ENCODE measurements at regions not wholly inside any gene's neighbourhood (a gene's known extent, or its start where the extent isn't known, plus 50 kb on each side); places are given as distances from the start of the nearest gene placed in this dataset.

DNA sequence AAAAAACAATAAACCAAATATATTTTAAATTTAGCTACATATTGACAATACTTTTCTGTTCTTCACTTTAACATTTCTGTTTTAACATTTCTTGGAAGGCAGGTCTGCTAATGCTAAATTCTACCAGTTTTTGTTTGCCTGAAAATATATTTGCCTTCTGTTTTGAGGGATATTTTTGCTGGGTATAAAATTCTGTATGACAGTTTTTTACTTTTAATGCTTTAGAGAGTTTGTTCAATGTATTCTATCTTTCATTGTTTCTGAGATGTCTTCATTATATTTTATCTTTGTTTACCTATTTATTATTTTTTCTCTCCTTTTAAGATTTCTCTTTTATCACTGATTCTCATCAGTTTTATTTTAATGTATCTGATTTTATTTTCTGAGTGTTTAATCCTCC is 409.2 kb upstream of the DPP6 start:
- DNase-seq (ENCODE audit: low read depth, low spot score): no peak
- no peaks in the 10 kb centered on the region for H3K36me3 ChIP-seq (ENCODE audit: control insufficient read depth, insufficient read depth, low read length)
- ChIA-PET CTCF (no interaction called here), POLR2A (no interaction called here)
- in situ Hi-C loops (cut with HindIII; ENCODE audit: low pct_unique_long_range_greater_than_20kb, low sequenced_read_pairs) (no loop called here), intact Hi-C loops (cut with micrococcal nuclease; ENCODE audit: unreplicated experiment) (no loop called here)
- TF ChIP-seq, protein P1, sequence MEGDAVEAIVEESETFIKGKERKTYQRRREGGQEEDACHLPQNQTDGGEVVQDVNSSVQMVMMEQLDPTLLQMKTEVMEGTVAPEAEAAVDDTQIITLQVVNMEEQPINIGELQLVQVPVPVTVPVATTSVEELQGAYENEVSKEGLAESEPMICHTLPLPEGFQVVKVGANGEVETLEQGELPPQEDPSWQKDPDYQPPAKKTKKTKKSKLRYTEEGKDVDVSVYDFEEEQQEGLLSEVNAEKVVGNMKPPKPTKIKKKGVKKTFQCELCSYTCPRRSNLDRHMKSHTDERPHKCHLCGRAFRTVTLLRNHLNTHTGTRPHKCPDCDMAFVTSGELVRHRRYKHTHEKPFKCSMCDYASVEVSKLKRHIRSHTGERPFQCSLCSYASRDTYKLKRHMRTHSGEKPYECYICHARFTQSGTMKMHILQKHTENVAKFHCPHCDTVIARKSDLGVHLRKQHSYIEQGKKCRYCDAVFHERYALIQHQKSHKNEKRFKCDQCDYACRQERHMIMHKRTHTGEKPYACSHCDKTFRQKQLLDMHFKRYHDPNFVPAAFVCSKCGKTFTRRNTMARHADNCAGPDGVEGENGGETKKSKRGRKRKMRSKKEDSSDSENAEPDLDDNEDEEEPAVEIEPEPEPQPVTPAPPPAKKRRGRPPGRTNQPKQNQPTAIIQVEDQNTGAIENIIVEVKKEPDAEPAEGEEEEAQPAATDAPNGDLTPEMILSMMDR (IDR thresholded peaks at IDR 0.05): no peak
- no peak for TF ChIP-seq POLR2AphosphoS5 (IDR thresholded peaks at IDR 0.05; ENCODE audit: low read depth, low read length)
- TF ChIP-seq, protein P2, sequence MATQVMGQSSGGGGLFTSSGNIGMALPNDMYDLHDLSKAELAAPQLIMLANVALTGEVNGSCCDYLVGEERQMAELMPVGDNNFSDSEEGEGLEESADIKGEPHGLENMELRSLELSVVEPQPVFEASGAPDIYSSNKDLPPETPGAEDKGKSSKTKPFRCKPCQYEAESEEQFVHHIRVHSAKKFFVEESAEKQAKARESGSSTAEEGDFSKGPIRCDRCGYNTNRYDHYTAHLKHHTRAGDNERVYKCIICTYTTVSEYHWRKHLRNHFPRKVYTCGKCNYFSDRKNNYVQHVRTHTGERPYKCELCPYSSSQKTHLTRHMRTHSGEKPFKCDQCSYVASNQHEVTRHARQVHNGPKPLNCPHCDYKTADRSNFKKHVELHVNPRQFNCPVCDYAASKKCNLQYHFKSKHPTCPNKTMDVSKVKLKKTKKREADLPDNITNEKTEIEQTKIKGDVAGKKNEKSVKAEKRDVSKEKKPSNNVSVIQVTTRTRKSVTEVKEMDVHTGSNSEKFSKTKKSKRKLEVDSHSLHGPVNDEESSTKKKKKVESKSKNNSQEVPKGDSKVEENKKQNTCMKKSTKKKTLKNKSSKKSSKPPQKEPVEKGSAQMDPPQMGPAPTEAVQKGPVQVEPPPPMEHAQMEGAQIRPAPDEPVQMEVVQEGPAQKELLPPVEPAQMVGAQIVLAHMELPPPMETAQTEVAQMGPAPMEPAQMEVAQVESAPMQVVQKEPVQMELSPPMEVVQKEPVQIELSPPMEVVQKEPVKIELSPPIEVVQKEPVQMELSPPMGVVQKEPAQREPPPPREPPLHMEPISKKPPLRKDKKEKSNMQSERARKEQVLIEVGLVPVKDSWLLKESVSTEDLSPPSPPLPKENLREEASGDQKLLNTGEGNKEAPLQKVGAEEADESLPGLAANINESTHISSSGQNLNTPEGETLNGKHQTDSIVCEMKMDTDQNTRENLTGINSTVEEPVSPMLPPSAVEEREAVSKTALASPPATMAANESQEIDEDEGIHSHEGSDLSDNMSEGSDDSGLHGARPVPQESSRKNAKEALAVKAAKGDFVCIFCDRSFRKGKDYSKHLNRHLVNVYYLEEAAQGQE (IDR thresholded peaks at IDR 0.05; ENCODE audit: insufficient read depth in 1 of 2, low read depth in 2 of 2, low read length in 1 of 2): no peak
- no peak for TF ChIP-seq TCF7L2 (IDR thresholded peaks at IDR 0.05; ENCODE audit: low read depth, low read length)
- TF ChIP-seq SIN3A (IDR thresholded peaks at IDR 0.05; ENCODE audit: borderline replicate concordance, insufficient read depth, low read depth, low read length): no peak
- BruUV-seq (replicated peaks): no TSS peak
- H3K9me3 ChIP-seq (ENCODE audit: control insufficient read depth, insufficient read depth, low read depth, low read length): 0 out of 2 replicates have a peak, but pooled peaks cover 3% of the 10 kb centered on the region
- H3K27ac ChIP-seq (ENCODE audit: low read length): no peak overlapping the region
- H3K27me3 ChIP-seq (ENCODE audit: control insufficient read depth, insufficient read depth, low read length): no peaks in the 10 kb centered on the region
- no peak overlapping the region for H3K4me3 ChIP-seq (ENCODE audit: low read depth in 2 of 2, low read length in 2 of 2)
- H3K4me1 ChIP-seq (ENCODE audit: control insufficient read depth, insufficient read depth, low read length): no peaks in the 10 kb centered on the region
- no peak for ATAC-seq

DNA sequence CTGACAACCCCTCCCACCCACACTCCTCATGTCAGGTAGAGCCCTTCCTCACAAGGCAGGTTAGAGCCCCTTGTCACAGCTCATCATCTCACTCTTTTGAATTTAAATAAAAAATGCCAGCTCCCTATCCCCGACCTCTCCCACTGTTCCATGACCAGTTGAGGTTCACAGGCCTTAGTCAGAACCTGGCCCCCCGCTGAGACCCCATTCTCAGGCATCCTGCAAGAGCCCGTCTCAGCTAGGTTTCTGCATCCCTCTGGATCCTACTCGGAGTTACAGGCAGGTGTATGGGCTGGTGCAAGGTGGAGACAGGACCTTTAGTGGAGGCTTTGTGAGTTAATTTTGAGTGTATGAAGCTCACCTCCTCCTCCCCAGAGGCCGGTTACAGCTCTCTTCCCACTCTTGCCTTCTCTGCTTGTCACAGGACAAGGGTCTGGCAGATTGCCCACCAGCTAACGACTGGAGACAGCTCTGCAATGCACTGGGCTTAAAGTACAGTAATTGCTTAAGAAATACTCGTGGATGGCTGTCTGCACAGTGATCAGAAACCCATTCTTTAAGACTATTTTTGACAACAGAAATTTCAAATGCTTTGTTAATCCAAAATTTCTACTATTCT is 394.9 kb upstream of the DPP6 start:
- DNase-seq (ENCODE audit: low read depth, low spot score): no peak
- H3K4me1 ChIP-seq (ENCODE audit: control insufficient read depth, insufficient read depth, low read length): no peaks in the 10 kb centered on the region
- intact Hi-C loops (cut with micrococcal nuclease; ENCODE audit: unreplicated experiment) (no loop called here), in situ Hi-C loops (cut with HindIII; ENCODE audit: low pct_unique_long_range_greater_than_20kb, low sequenced_read_pairs) (no loop called here)
- BruUV-seq (replicated peaks): no TSS peak
- POLR2A ChIA-PET: no interaction called here
- no peaks in the 10 kb centered on the region for H3K36me3 ChIP-seq (ENCODE audit: control insufficient read depth, insufficient read depth, low read length)
- TF ChIP-seq SIN3A (IDR thresholded peaks at IDR 0.05; ENCODE audit: borderline replicate concordance, insufficient read depth, low read depth, low read length) (no peak), POLR2AphosphoS5 (IDR thresholded peaks at IDR 0.05; ENCODE audit: low read depth, low read length) (no peak), TCF7L2 (IDR thresholded peaks at IDR 0.05; ENCODE audit: low read depth, low read length) (no peak)
- TF ChIP-seq, protein P2 (IDR thresholded peaks at IDR 0.05; ENCODE audit: insufficient read depth in 1 of 2, low read depth in 2 of 2, low read length in 1 of 2): no peak
- TF ChIP-seq, protein P1 (IDR thresholded peaks at IDR 0.05): no peak
- H3K4me3 ChIP-seq (ENCODE audit: low read depth in 2 of 2, low read length in 2 of 2): no peak overlapping the region
- no peaks in the 10 kb centered on the region for H3K9me3 ChIP-seq (ENCODE audit: control insufficient read depth, insufficient read depth, low read depth, low read length)
- no peak for ATAC-seq
- H3K27me3 ChIP-seq (ENCODE audit: control insufficient read depth, insufficient read depth, low read length): no peaks in the 10 kb centered on the region
- no peak overlapping the region for H3K27ac ChIP-seq (ENCODE audit: low read length)
- CTCF ChIA-PET: no interaction called here
